DND-41 (cell line): ENCODE measurements at regions not wholly inside any gene's neighbourhood (a gene's known extent, or its start where the extent isn't known, plus 50 kb on each side); places are given as distances from the start of the nearest gene placed in this dataset.
A peak's percentile ranks its signal among the peaks of the same experiment; 100 is the strongest.

Source experiments
- ATAC-seq: fragments of 200-7000 bp; cut with Tn5 transposase; 3 replicates; pipeline ENCODE4 v1.9.1; 2021; ENCODE audit warnings: low read depth; ENCODE audit not compliant: insufficient read depth
- DNase-seq: peaks from one replicate; pipeline ENCODE4 v3.0.0-alpha.2; 2020
- H2AFZ ChIP-seq: 2 replicates; pipeline ENCODE4 v1.6.0; 2012; ENCODE audit warnings: low read depth, low read length
- H3K27ac ChIP-seq: 2 replicates; pipeline ENCODE4 v1.5.1; 2012; ENCODE audit warnings: low read length, inconsistent platforms
- H3K27me3 ChIP-seq: fragments of 200-600 bp; sonication (generic); 2 replicates; pipeline ENCODE4 v1.6.0; 2012; ENCODE audit warnings: low read length, mild to moderate bottlenecking, inconsistent platforms; ENCODE audit not compliant: insufficient read depth, poor library complexity
- H3K36me3 ChIP-seq: 2 replicates; pipeline ENCODE4 v1.5.1; 2012; ENCODE audit warnings: low read length, inconsistent platforms; ENCODE audit not compliant: insufficient read depth
- H3K4me1 ChIP-seq: 2 replicates; pipeline ENCODE4 v1.5.1; 2012; ENCODE audit warnings: mild to moderate bottlenecking, low read length; ENCODE audit not compliant: insufficient read depth
- H3K4me2 ChIP-seq: 2 replicates; pipeline ENCODE4 v1.6.0; 2012; ENCODE audit warnings: mild to moderate bottlenecking, moderate library complexity, low read length, inconsistent platforms; ENCODE audit not compliant: insufficient read depth
- H3K4me3 ChIP-seq, 2 experiments: fragments of 200-600 bp in 1 of 2; shearing (Covaris generic) in 1 of 2; 2 replicates each; pipeline ENCODE4 v1.5.1; 2012 to 2016; ENCODE audit warnings: inconsistent platforms in 2 of 2, low read length in 2 of 2, mild to moderate bottlenecking in 2 of 2, low read depth in 1 of 2, moderate library complexity in 1 of 2
- H3K79me2 ChIP-seq: 2 replicates; pipeline ENCODE4 v1.6.0; 2012; ENCODE audit warnings: low read length, inconsistent platforms; ENCODE audit not compliant: insufficient read depth
- H3K9ac ChIP-seq: 2 replicates; pipeline ENCODE4 v1.6.0; 2012; ENCODE audit warnings: low read depth, mild to moderate bottlenecking, inconsistent platforms, low read length, moderate library complexity
- H3K9me3 ChIP-seq: 2 replicates; pipeline ENCODE4 v1.5.1; 2012; ENCODE audit warnings: low read length, moderate library complexity, mild to moderate bottlenecking, inconsistent platforms; ENCODE audit not compliant: insufficient read depth, severe bottlenecking
- H4K20me1 ChIP-seq: 2 replicates; pipeline ENCODE4 v1.6.0; 2012; ENCODE audit warnings: low read length; ENCODE audit not compliant: insufficient read depth
- CTCF ChIP-seq: IDR thresholded peaks from 2 replicates; pipeline ENCODE4 v1.5.1; 2012; ENCODE audit warnings: borderline replicate concordance, low read length, moderate library complexity, mild to moderate bottlenecking; ENCODE audit not compliant: poor library complexity, severe bottlenecking; ENCODE audit errors: extremely low read depth
- EZH2 ChIP-seq: IDR thresholded peaks from 3 replicates; pipeline ENCODE4 v1.6.1; 2012; ENCODE audit warnings: borderline replicate concordance, low read depth, mild to moderate bottlenecking, moderate library complexity, low read length, inconsistent platforms; ENCODE audit not compliant: severe bottlenecking

GRCh38 chr10:3474266-3474665 lies 301.7 kb upstream of the PITRM1 start:
- H3K9ac ChIP-seq, result no peak overlapping the region
- ATAC-seq (no peak), DNase-seq (no peak)
- no peaks in the 10 kb centered on the region for H4K20me1 ChIP-seq
- H3K27ac ChIP-seq, result no peak overlapping the region
- H3K4me2 ChIP-seq, result no peak overlapping the region
- H3K9me3 ChIP-seq, result no peaks in the 10 kb centered on the region
- H3K27me3 ChIP-seq, result no peaks in the 10 kb centered on the region
- peaks cover 14% of the 10 kb centered on the region for H3K4me1 ChIP-seq
- H3K4me3 ChIP-seq, result no peak overlapping the region
- no peaks in the 10 kb centered on the region for H3K79me2 ChIP-seq
- no peak overlapping the region for H2AFZ ChIP-seq
- H3K36me3 ChIP-seq, result no peaks in the 10 kb centered on the region
- no peak for TF ChIP-seq CTCF
- no peak for TF ChIP-seq EZH2

- Histone ChIP-seq H3K4me3 (no peak overlapping the region), H3K4me1 (peaks cover 23% of the 10 kb centered on the region), H3K79me2 (no peaks in the 10 kb centered on the region), H4K20me1 (no peaks in the 10 kb centered on the region), H3K9me3 (no peaks in the 10 kb centered on the region), H3K36me3 (no peaks in the 10 kb centered on the region), H3K27me3 (no peaks in the 10 kb centered on the region), H3K9ac (no peak overlapping the region), H3K27ac (no peak overlapping the region), H3K4me2 (no peak overlapping the region), H2AFZ (no peak overlapping the region)
- no peak for TF ChIP-seq CTCF
- no peak for TF ChIP-seq EZH2
- DNase-seq, result no peak
- ATAC-seq, result no peak
Measured at GRCh38 chr10:3473271-3473670, 300.7 kb upstream of the PITRM1 start.

GRCh38 chr10:3472287-3473051 lies 299.9 kb upstream of the PITRM1 start:
- Histone ChIP-seq H4K20me1 (no peaks in the 10 kb centered on the region), H3K79me2 (no peaks in the 10 kb centered on the region), H3K4me2 (no peak overlapping the region), H3K27me3 (no peaks in the 10 kb centered on the region), H2AFZ (peak overlapping the region; percentile 39; the same call in 1 of the 2 replicates), H3K27ac (peak overlapping the region; percentile 18; the same call in 1 of the 2 replicates), H3K9ac (no peak overlapping the region), H3K4me1 (peaks cover 31% of the 10 kb centered on the region), H3K9me3 (no peaks in the 10 kb centered on the region), H3K4me3 (no peak overlapping the region), H3K36me3 (no peaks in the 10 kb centered on the region)
- ATAC-seq (no peak), DNase-seq (no peak)
- TF ChIP-seq EZH2 (no peak), CTCF (no peak)
